ENCODE measurements at regions not wholly inside any gene's neighbourhood (a gene's known extent, or its start where the extent isn't known, plus 50 kb on each side); places are given as distances from the start of the nearest gene placed in this dataset.

DNA sequence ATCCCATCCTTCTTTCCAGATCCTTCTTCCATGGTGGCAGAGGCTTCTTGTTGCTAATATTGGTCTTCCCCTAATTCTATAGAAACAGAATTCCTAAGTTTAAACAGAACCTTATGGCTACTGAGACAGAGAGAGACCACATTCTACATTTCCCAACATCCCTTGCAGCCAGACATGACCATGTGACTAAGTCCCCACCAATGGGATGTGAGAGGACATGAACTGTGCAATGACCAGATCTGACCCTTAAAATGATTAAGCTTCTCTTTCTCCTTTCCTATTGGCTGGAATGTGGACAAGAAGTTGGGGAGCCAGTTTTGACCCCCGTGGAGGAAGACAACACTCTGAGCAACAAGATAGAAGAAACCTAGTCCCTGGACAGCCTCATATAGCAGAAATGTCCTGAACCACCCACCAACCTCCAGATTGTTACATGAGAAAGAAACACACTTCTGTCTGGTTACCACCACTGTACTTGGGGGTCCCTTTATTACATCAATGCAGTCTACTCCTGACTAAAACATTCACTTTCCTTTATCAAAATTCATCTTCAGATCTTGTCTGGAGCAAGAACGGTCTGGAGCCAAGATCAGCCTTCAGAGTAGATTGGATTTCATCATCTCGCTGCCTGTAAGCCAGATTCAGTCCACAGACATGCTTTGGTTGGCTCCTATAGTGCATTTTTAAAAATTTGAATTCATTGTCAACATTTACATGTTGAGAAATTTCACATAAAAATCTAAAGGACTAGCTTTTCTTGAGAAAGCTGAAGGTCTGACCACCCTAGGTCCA, 183.9 kb downstream of the SHQ1 start:
- TF ChIP-seq, protein P1, sequence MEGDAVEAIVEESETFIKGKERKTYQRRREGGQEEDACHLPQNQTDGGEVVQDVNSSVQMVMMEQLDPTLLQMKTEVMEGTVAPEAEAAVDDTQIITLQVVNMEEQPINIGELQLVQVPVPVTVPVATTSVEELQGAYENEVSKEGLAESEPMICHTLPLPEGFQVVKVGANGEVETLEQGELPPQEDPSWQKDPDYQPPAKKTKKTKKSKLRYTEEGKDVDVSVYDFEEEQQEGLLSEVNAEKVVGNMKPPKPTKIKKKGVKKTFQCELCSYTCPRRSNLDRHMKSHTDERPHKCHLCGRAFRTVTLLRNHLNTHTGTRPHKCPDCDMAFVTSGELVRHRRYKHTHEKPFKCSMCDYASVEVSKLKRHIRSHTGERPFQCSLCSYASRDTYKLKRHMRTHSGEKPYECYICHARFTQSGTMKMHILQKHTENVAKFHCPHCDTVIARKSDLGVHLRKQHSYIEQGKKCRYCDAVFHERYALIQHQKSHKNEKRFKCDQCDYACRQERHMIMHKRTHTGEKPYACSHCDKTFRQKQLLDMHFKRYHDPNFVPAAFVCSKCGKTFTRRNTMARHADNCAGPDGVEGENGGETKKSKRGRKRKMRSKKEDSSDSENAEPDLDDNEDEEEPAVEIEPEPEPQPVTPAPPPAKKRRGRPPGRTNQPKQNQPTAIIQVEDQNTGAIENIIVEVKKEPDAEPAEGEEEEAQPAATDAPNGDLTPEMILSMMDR (conservative IDR thresholded peaks at IDR 0.05), result no peak
- no peak for TF ChIP-seq EZH2 (IDR thresholded peaks at IDR 0.05; ENCODE audit: low read depth)
